IMR-90 (cell line): ENCODE measurements at regions not wholly inside any gene's neighbourhood (a gene's known extent, or its start where the extent isn't known, plus 50 kb on each side); places are given as distances from the start of the nearest gene placed in this dataset.

Experiments
- ATAC-seq: fragments of 200-7000 bp; cut with Tn5 transposase; 2 replicates; pipeline ENCODE4 v1.9.1; 2020; ENCODE audit warnings: low read depth, mild to moderate bottlenecking, moderate library complexity
- BruUV-seq: library from RNA; stranded (reverse); fragments of 400-500 nt; replicated peaks from 2 replicates; lab custom pipeline; 2021; lab: Mats Ljungman, UMichigan
- CTCF ChIA-PET: fragments of 300-600 bp; formaldehyde crosslinking; extraction: SDS; loops from one replicate; lab custom pipeline; 2021; ENCODE audit warnings: antibody characterized with exemption; lab: Yijun Ruan, JAX
- POLR2A ChIA-PET: fragments of 300-600 bp; sonication (Branson Sonifier 250); formaldehyde crosslinking; loops from one replicate; lab custom pipeline; 2022; ENCODE audit warnings: antibody characterized with exemption; ENCODE audit not compliant: unreplicated experiment; lab: Charles Lee
- DNase-seq: peaks from one replicate; pipeline ENCODE4 v3.0.0; 2013
- H2AFZ ChIP-seq: replicated peaks from 2 replicates; pipeline ENCODE3; 2013; ENCODE audit warnings: low read length, mild to moderate bottlenecking; ENCODE audit not compliant: poor library complexity
- H2AK5ac ChIP-seq: 2 replicates; pipeline ENCODE4 v1.6.1; 2013; ENCODE audit warnings: low read depth, low read length, inconsistent platforms
- H2AK9ac ChIP-seq: replicated peaks from 2 replicates; pipeline ENCODE3; 2013; ENCODE audit warnings: mild to moderate bottlenecking, low read depth, low read length, moderate library complexity; ENCODE audit not compliant: poor library complexity
- H2BK120ac ChIP-seq: 2 replicates; pipeline ENCODE4 v1.6.1; 2013; ENCODE audit warnings: low read depth, low read length, inconsistent platforms
- H2BK15ac ChIP-seq: 3 replicates; pipeline ENCODE4 v1.6.1; 2013; ENCODE audit warnings: low read depth, low read length, inconsistent platforms
- H2BK20ac ChIP-seq: 2 replicates; pipeline ENCODE4 v1.6.1; 2013; ENCODE audit warnings: low read depth, mild to moderate bottlenecking, inconsistent platforms, low read length, moderate library complexity
- H2BK5ac ChIP-seq: 2 replicates; pipeline ENCODE4 v1.6.1; 2013; ENCODE audit warnings: mild to moderate bottlenecking, low read depth, low read length, inconsistent platforms; ENCODE audit not compliant: poor library complexity, severe bottlenecking
- H3K14ac ChIP-seq: replicated peaks from 2 replicates; pipeline ENCODE4 v1.6.1; 2013; ENCODE audit warnings: low read depth, low read length, inconsistent platforms
- H3K18ac ChIP-seq: 2 replicates; pipeline ENCODE4 v1.6.1; 2013; ENCODE audit warnings: low read depth, low read length, control low read depth
- H3K23ac ChIP-seq: 2 replicates; pipeline ENCODE4 v1.6.1; 2013; ENCODE audit warnings: low read depth, low read length, inconsistent platforms
- H3K27ac ChIP-seq: 2 replicates; pipeline ENCODE4 v1.5.1; 2013; ENCODE audit warnings: mild to moderate bottlenecking, control low read depth, low read length; ENCODE audit not compliant: insufficient read depth
- H3K27me3 ChIP-seq: 2 replicates; pipeline ENCODE4 v1.6.1; 2013; ENCODE audit warnings: low read length; ENCODE audit not compliant: control insufficient read depth, insufficient read depth
- H3K36me3 ChIP-seq: 2 replicates; pipeline ENCODE4 v1.6.1; 2013; ENCODE audit warnings: low read length, mixed read lengths; ENCODE audit not compliant: control insufficient read depth, insufficient read depth
- H3K4ac ChIP-seq: 2 replicates; pipeline ENCODE4 v1.6.1; 2013; ENCODE audit warnings: low read depth, low read length, inconsistent platforms
- H3K4me1 ChIP-seq: 2 replicates; pipeline ENCODE4 v1.6.1; 2013; ENCODE audit warnings: low read length, mixed read lengths; ENCODE audit not compliant: control insufficient read depth, insufficient read depth
- H3K4me2 ChIP-seq: 2 replicates; pipeline ENCODE4 v1.6.1; 2013; ENCODE audit warnings: low read depth, mild to moderate bottlenecking, control low read depth, low read length, moderate library complexity
- H3K4me3 ChIP-seq: 2 replicates; pipeline ENCODE4 v1.5.1; 2013; ENCODE audit warnings: low read depth, mild to moderate bottlenecking, control low read depth, low read length, moderate library complexity; ENCODE audit not compliant: insufficient read depth
- H3K56ac ChIP-seq: 2 replicates; pipeline ENCODE4 v1.6.1; 2013; ENCODE audit warnings: low read length, inconsistent platforms; ENCODE audit not compliant: insufficient read depth; ENCODE audit errors: extremely low read depth
- H3K79me1 ChIP-seq, 2 experiments: 2 replicates each; pipeline ENCODE4 v1.6.1; 2013; ENCODE audit warnings: low read length in 2 of 2, inconsistent platforms in 1 of 2, low read depth in 1 of 2
- H3K9ac ChIP-seq: 2 replicates; pipeline ENCODE4 v1.6.1; 2013; ENCODE audit warnings: low read depth, low read length, control low read depth
- H3K9me1 ChIP-seq: 2 replicates; pipeline ENCODE4 v1.6.1; 2013; ENCODE audit warnings: low read length, inconsistent platforms; ENCODE audit not compliant: insufficient read depth
- H3K9me3 ChIP-seq: 2 replicates; pipeline ENCODE4 v1.6.1; 2013; ENCODE audit warnings: low read length; ENCODE audit not compliant: control insufficient read depth, insufficient read depth
- H4K20me1 ChIP-seq: 2 replicates; pipeline ENCODE4 v1.6.1; 2013; ENCODE audit warnings: low read length, inconsistent platforms; ENCODE audit not compliant: insufficient read depth
- H4K5ac ChIP-seq: 2 replicates; pipeline ENCODE4 v1.6.1; 2013; ENCODE audit warnings: mild to moderate bottlenecking, low read depth, low read length, control low read depth
- H4K8ac ChIP-seq, 2 experiments: 2 replicates each; pipeline ENCODE4 v1.6.1; 2013; ENCODE audit warnings: low read depth in 2 of 2, low read length in 2 of 2, control low read depth in 1 of 2, inconsistent platforms in 1 of 2
- H4K91ac ChIP-seq: 2 replicates; pipeline ENCODE4 v1.6.1; 2013; ENCODE audit warnings: low read depth, low read length, inconsistent platforms; ENCODE audit not compliant: insufficient read depth
- CEBPB ChIP-seq: IDR thresholded peaks from 2 replicates; pipeline ENCODE4 v1.6.1; 2012; ENCODE audit warnings: low read depth, low read length, improper control_type of control experiment
- FOS ChIP-seq: fragments of 150-350 bp; IDR thresholded peaks from 2 replicates; pipeline ENCODE4 v1.6.1; 2016; ENCODE audit warnings: low read depth, low read length
- MAFK ChIP-seq: IDR thresholded peaks from 2 replicates; pipeline ENCODE4 v1.6.1; 2012; ENCODE audit warnings: low read depth, low read length, improper control_type of control experiment
- WGBS, 2 experiments: methylation state at CpG; one replicate each; pipeline versions ENCODE4 v1.1.5 to v1.1.7; 2013; ENCODE audit warnings: missing lambda C conversion rate in 2 of 2; ENCODE audit not compliant: insufficient read length in 1 of 2; ENCODE audit errors: extremely low coverage in 2 of 2; 5-methylcytosine and 5-hydroxymethylcytosine counted together
- dilution Hi-C: fragments of 300-500 bp; cut with HindIII; formaldehyde crosslinking; loops from one replicate; pipeline ENCODE4 v1.14.3; 2018; ENCODE audit warnings: low sequenced_read_pairs; ENCODE audit not compliant: unreplicated experiment
- in situ Hi-C: fragments of 300-500 bp; cut with MboI; formaldehyde crosslinking; loops from 3 replicates; pipeline ENCODE4 v1.14.3; 2019; ENCODE audit warnings: low sequenced_read_pairs, inconsistent platforms, mixed read lengths
- intact Hi-C: fragments of 100-400 bp; cut with micrococcal nuclease; formaldehyde crosslinking; loops from 2 replicates; pipeline ENCODE4 v1.10.0; 2022

DNA sequence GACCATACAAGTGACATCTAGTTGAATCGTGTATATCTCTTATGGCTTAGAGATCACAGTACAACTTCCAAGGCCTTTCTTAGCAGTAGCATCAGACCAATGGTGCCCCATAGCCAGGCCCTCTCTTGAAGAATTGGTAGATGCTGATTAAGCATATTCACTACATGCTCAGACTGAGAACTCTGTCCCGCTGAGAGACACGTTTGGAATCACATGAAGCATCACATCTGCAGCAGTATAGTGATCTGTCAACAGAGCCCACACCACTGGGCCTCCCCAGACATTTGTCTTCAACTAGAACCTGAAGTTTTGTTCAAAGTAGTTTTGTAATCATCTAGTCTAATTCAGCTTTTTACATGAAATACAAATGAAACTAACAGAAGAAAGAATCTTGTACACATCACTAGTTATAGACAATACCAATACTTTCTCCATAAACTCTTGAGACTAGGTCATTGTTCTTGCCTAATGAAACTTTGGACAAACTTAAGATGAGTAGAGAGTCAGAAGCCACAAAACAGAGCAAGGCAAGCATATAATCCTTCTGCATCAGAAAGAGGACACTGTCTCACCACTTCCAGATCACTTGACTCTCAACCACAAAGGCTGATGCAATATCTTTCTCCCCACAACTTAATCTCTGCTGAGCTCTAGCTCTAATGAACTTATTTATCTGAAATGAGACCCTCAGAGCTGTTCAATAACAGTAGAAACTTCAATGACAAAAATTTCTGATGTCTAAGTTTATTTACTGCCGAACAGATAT, 182.7 kb downstream of the TBX18 start:
- intact Hi-C loops: no loop called here

More for the DNA sequence above, 182.7 kb downstream of the TBX18 start:
- no peak overlapping the region for H3K9ac ChIP-seq
- no peak overlapping the region for H2BK120ac ChIP-seq
- no peaks in the 10 kb centered on the region for H3K9me3 ChIP-seq
- dilution Hi-C loops: no loop called here
- H2BK5ac ChIP-seq: no peak overlapping the region
- CTCF ChIA-PET: no interaction called here
- no peaks in the 10 kb centered on the region; the same call in 1 of the 2 replicates for H3K4me1 ChIP-seq
- no peak overlapping the region for H2AK5ac ChIP-seq
- no peak overlapping the region for H3K56ac ChIP-seq
- no peaks in the 10 kb centered on the region for H3K79me1 ChIP-seq
- no peak overlapping the region for H4K91ac ChIP-seq
- no peak overlapping the region for H3K23ac ChIP-seq
- H4K5ac ChIP-seq: 0 out of 2 replicates have a peak overlapping the region, but pooled peaks have one; percentile 8
- no peak overlapping the region for H3K4me3 ChIP-seq
- no peak overlapping the region for H3K27ac ChIP-seq
- no peak overlapping the region for H2AK9ac ChIP-seq
- peak; percentile 56; the same call in 1 of the 2 replicates for ATAC-seq
- H2BK20ac ChIP-seq: peak overlapping the region; percentile 2; the same call in 1 of the 2 replicates
- H3K27me3 ChIP-seq: no peaks in the 10 kb centered on the region
- H3K18ac ChIP-seq: peak overlapping the region; percentile 75
- no peak overlapping the region for H3K4me2 ChIP-seq
- H3K4ac ChIP-seq: no peak overlapping the region
- no peak overlapping the region for H2BK15ac ChIP-seq
- WGBS, 2 experiments: no CpG with 5 or more reads among the region's 4 CpGs
- no peaks in the 10 kb centered on the region for H3K36me3 ChIP-seq
- POLR2A ChIA-PET: no interaction called here
- no peaks in the 10 kb centered on the region for H4K20me1 ChIP-seq
- DNase-seq: peak; percentile 73
- no TSS peak for BruUV-seq
- no peaks in the 10 kb centered on the region for H3K9me1 ChIP-seq
- H4K8ac ChIP-seq: no peak overlapping the region; a peak in 1 of 4 replicates
- no peak for TF ChIP-seq FOS
- TF ChIP-seq MAFK: peak; percentile 78
- peak; percentile 84 for TF ChIP-seq CEBPB
- H2AFZ ChIP-seq: no peak overlapping the region
- H3K14ac ChIP-seq: peak overlapping the region; percentile 39; the same call in 1 of the 2 replicates
- in situ Hi-C loops: no loop called here
